Thyroid gland (tissue), 4 donors: ENCODE measurements at regions not wholly inside any gene's neighbourhood (a gene's known extent, or its start where the extent isn't known, plus 50 kb on each side); places are given as distances from the start of the nearest gene placed in this dataset.
"Not testable (repeated sequence)": the region's sequence is repeated elsewhere in the genome, so short reads cannot be mapped to it uniquely, and the experiment has no call there.

ENCODE experiments used
- DNase-seq, 2 donors: peaks; one replicate each; pipeline ENCODE4 v3.0.0-alpha.2; 2019
- H3K27ac ChIP-seq, 3 donors: fragments of 200-600 bp; sonication (generic); 1 replicate in 2 of 3; 2 replicates in 1 of 3; pipeline ENCODE4 v1.5.1; 2016 to 2019; ENCODE audit warnings: mild to moderate bottlenecking in 1 of 3, moderate library complexity in 1 of 3
- H3K27me3 ChIP-seq: fragments of 200-600 bp; sonication (generic); one replicate; pipeline ENCODE4 v1.5.1; 2019
- H3K36me3 ChIP-seq, 2 donors: fragments of 200-600 bp; sonication (generic); one replicate each; pipeline ENCODE4 v1.5.1; 2016 to 2019
- H3K4me1 ChIP-seq, 2 donors: fragments of 200-600 bp; sonication (generic); one replicate each; pipeline ENCODE4 v1.5.1; 2017 to 2019
- H3K4me3 ChIP-seq, 3 donors: fragments of 200-600 bp; sonication (generic); replicated peaks in 1 of 3; 1 replicate in 2 of 3; 2 replicates in 1 of 3; pipeline ENCODE4 v1.5.1; 2016; ENCODE audit warnings: mild to moderate bottlenecking in 1 of 3
- H3K9me3 ChIP-seq: fragments of 200-600 bp; sonication (generic); one replicate; pipeline ENCODE4 v1.5.1; 2017
- POLR2A ChIP-seq, 2 donors: fragments of 450-650 bp; IDR thresholded peaks; one replicate each; pipeline ENCODE4 v1.6.1; 2017; ENCODE audit warnings: antibody characterized with exemption in 2 of 2, mild to moderate bottlenecking in 2 of 2, moderate library complexity in 1 of 2
- WGBS, 2 donors: methylation state at CpG; one replicate each; pipeline ENCODE4 v1.1.5; 2017; 5-methylcytosine and 5-hydroxymethylcytosine counted together
- intact Hi-C: fragments of 100-400 bp; cut with DNase I; formaldehyde crosslinking; loops from one replicate; pipeline ENCODE4 v1.15.1; 2023
- TF ChIP-seq, protein P1 (sequence below), 6 experiments: fragments of 200-600 bp in 3 of 6; fragments of 450-650 bp in 3 of 6; sonication (generic) in 3 of 6; IDR thresholded peaks; one replicate each; pipeline ENCODE4 v1.5.1; 2016 to 2019; ENCODE audit warnings: antibody characterized with exemption in 6 of 6, mild to moderate bottlenecking in 2 of 6, inconsistent platforms in 1 of 6, moderate library complexity in 1 of 6

GRCh38 chr11:71164186-71164585 is 88.2 kb downstream of the SHANK2 start:
- 95 to 100% methylated on average over 1 to 4 of the region's 4 CpGs for WGBS, 2 donors

DNA sequence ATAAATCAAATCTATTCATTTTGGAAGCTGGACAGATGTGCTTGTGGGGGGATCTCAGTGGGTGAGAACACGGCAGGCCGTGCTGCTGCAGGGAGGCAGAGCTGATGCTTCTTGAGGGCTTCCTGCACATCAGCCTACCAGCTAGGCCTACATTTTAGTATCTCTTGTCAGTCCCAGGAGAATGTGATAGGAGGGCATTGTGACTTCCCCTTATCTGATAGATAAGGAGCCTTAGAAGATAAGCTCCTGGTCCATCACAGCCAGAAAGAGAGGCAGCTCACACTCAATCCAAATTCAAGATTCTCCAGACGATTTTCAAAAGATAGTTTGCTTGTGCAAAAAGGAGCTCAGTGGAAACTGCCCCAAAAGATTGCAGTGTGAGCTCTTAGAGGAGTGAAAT is 89.0 kb downstream of the SHANK2 start:
- no peak for DNase-seq
- Histone ChIP-seq H3K4me3 (no peak overlapping the region), H3K4me1 (no peaks in the 10 kb centered on the region), H3K36me3 (no peaks in the 10 kb centered on the region), H3K9me3 (no peaks in the 10 kb centered on the region), H3K27ac (no peak overlapping the region), H3K27me3 (no peaks in the 10 kb centered on the region)
- intact Hi-C loops = no loop called here
- TF ChIP-seq, protein P1, sequence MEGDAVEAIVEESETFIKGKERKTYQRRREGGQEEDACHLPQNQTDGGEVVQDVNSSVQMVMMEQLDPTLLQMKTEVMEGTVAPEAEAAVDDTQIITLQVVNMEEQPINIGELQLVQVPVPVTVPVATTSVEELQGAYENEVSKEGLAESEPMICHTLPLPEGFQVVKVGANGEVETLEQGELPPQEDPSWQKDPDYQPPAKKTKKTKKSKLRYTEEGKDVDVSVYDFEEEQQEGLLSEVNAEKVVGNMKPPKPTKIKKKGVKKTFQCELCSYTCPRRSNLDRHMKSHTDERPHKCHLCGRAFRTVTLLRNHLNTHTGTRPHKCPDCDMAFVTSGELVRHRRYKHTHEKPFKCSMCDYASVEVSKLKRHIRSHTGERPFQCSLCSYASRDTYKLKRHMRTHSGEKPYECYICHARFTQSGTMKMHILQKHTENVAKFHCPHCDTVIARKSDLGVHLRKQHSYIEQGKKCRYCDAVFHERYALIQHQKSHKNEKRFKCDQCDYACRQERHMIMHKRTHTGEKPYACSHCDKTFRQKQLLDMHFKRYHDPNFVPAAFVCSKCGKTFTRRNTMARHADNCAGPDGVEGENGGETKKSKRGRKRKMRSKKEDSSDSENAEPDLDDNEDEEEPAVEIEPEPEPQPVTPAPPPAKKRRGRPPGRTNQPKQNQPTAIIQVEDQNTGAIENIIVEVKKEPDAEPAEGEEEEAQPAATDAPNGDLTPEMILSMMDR (IDR thresholded peaks at IDR 0.05) = no peak
- no peak for TF ChIP-seq POLR2A (IDR thresholded peaks at IDR 0.05)
- 66 to 80% methylated on average over 3 of the region's 3 CpGs for WGBS, 2 donors

More at GRCh38 chr11:71164186-71164585, 88.2 kb downstream of the SHANK2 start:
- H3K4me1 ChIP-seq = no peaks in the 10 kb centered on the region
- H3K36me3 ChIP-seq = no peaks in the 10 kb centered on the region
- H3K9me3 ChIP-seq = no peaks in the 10 kb centered on the region
- DNase-seq = no peak
- no peak overlapping the region for H3K4me3 ChIP-seq
- intact Hi-C loops = no loop called here
- no peaks in the 10 kb centered on the region for H3K27me3 ChIP-seq
- TF ChIP-seq, protein P1 (IDR thresholded peaks at IDR 0.05) = no peak
- TF ChIP-seq POLR2A (IDR thresholded peaks at IDR 0.05) = no peak
- no peak overlapping the region for H3K27ac ChIP-seq

- TF ChIP-seq POLR2A (IDR thresholded peaks at IDR 0.05) = no peak
- TF ChIP-seq, protein P1 (IDR thresholded peaks at IDR 0.05) = no peak
- Histone ChIP-seq H3K36me3 (no peaks in the 10 kb centered on the region), H3K4me3 (no peak overlapping the region), H3K9me3 (no peaks in the 10 kb centered on the region), H3K4me1 (no peaks in the 10 kb centered on the region), H3K27ac (no peak overlapping the region), H3K27me3 (no peaks in the 10 kb centered on the region)
- 88 to 94% methylated on average over 4 of the region's 4 CpGs for WGBS, 2 donors
- intact Hi-C loops = no loop called here
- DNase-seq = no peak
Measured at GRCh38 chr11:71158936-71159335, 93.4 kb downstream of the SHANK2 start.

DNA sequence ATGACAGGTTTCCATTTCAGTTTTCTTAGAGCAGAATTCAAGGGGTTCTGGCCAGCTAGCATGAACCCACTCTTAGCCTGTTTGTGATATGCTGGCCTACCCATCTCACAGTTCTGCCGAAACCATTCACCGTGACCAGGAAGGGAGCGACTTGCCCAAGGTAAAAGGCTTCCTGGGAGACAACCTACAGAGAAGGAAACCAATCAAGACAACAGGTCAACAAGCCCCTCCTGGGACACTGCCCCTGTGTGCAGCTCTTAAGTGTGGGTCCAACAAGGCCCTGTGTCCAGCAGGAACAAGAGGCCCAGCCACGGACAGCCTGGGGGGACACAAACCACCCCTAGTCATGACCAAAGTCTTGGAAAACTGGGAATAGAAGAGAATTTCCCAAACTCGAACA is 94.7 kb downstream of the SHANK2 start:
- H3K36me3 ChIP-seq, intact Hi-C loops, DNase-seq, H3K9me3 ChIP-seq, H3K27me3 ChIP-seq, H3K4me1 ChIP-seq, H3K27ac ChIP-seq, H3K4me3 ChIP-seq: not testable (repeated sequence)
- 84 to 87% methylated on average over 5 of the region's 5 CpGs for WGBS, 2 donors

GRCh38 chr11:71156301-71156700 is 96.1 kb downstream of the SHANK2 start:
- H3K9me3 ChIP-seq = no peaks in the 10 kb centered on the region
- H3K27me3 ChIP-seq = no peaks in the 10 kb centered on the region
- 94% methylated on average over 6 of the region's 6 CpGs for WGBS, 2 donors
- TF ChIP-seq POLR2A (IDR thresholded peaks at IDR 0.05) = no peak
- TF ChIP-seq, protein P1 (IDR thresholded peaks at IDR 0.05) = no peak
- DNase-seq = no peak
- intact Hi-C loops = no loop called here
- H3K4me1 ChIP-seq = peaks cover 0 to 11% of the 10 kb centered on the region in 2 donors
- no peak overlapping the region for H3K4me3 ChIP-seq
- H3K36me3 ChIP-seq = no peaks in the 10 kb centered on the region
- H3K27ac ChIP-seq = no peak overlapping the region

GRCh38 chr11:71155846-71156245 is 96.5 kb downstream of the SHANK2 start:
- 98 to 100% methylated on average over 1 to 8 of the region's 8 CpGs for WGBS, 2 donors
- no peak overlapping the region for H3K27ac ChIP-seq
- no peak for DNase-seq
- no peaks in the 10 kb centered on the region for H3K9me3 ChIP-seq
- intact Hi-C loops = no loop called here
- TF ChIP-seq POLR2A (IDR thresholded peaks at IDR 0.05) = no peak
- TF ChIP-seq, protein P1 (IDR thresholded peaks at IDR 0.05) = no peak
- H3K27me3 ChIP-seq = no peaks in the 10 kb centered on the region
- peaks cover 0 to 11% of the 10 kb centered on the region in 2 donors for H3K4me1 ChIP-seq
- no peak overlapping the region for H3K4me3 ChIP-seq
- no peaks in the 10 kb centered on the region for H3K36me3 ChIP-seq
